ENCODE measurements at regions not wholly inside any gene's neighbourhood (a gene's known extent, or its start where the extent isn't known, plus 50 kb on each side); places are given as distances from the start of the nearest gene placed in this dataset.

DNA sequence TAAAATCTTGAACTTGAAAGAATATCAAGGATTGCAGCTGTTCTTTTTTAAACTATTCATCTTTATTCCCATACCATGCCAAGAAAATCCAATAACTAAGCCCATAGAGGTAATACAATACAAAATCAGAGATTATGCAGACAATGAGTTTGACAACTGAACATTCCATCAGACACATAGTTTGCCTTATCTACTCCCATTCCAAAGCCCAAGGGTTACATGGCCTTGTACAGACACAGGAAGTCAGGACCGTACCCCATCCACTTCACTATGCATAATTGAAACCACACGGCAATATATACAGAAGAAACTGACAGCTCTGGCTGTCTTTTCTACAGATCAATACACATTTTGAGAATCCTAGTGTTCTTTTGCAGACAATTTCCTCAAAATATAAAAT is 181.3 kb downstream of the TMX3 start:
- TF ChIP-seq, protein P1, sequence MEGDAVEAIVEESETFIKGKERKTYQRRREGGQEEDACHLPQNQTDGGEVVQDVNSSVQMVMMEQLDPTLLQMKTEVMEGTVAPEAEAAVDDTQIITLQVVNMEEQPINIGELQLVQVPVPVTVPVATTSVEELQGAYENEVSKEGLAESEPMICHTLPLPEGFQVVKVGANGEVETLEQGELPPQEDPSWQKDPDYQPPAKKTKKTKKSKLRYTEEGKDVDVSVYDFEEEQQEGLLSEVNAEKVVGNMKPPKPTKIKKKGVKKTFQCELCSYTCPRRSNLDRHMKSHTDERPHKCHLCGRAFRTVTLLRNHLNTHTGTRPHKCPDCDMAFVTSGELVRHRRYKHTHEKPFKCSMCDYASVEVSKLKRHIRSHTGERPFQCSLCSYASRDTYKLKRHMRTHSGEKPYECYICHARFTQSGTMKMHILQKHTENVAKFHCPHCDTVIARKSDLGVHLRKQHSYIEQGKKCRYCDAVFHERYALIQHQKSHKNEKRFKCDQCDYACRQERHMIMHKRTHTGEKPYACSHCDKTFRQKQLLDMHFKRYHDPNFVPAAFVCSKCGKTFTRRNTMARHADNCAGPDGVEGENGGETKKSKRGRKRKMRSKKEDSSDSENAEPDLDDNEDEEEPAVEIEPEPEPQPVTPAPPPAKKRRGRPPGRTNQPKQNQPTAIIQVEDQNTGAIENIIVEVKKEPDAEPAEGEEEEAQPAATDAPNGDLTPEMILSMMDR (IDR thresholded peaks at IDR 0.05): no peak
- Mint-ChIP-seq H3K36me3 (ENCODE audit: low read depth) (no peaks in the 10 kb centered on the region), H3K4me3 (no peak overlapping the region), H3K9me3 (no peaks in the 10 kb centered on the region), H3K27me3 (ENCODE audit: insufficient read depth) (no peaks in the 10 kb centered on the region), H3K4me1 (ENCODE audit: low read depth) (peaks cover 9% of the 10 kb centered on the region), H3K27ac (no peak overlapping the region)
- DNase-seq: no peak

GRCh38 chr18:68532328-68532885 is 182.5 kb downstream of the TMX3 start:
- no peak for DNase-seq
- no peak overlapping the region for H3K4me3 Mint-ChIP-seq
- H3K9me3 Mint-ChIP-seq: no peaks in the 10 kb centered on the region
- no peaks in the 10 kb centered on the region for H3K36me3 Mint-ChIP-seq (ENCODE audit: low read depth)
- no peaks in the 10 kb centered on the region for H3K27me3 Mint-ChIP-seq (ENCODE audit: insufficient read depth)
- peaks cover 9% of the 10 kb centered on the region for H3K4me1 Mint-ChIP-seq (ENCODE audit: low read depth)
- no peak overlapping the region for H3K27ac Mint-ChIP-seq
- TF ChIP-seq, protein P1 (IDR thresholded peaks at IDR 0.05): no peak

DNA sequence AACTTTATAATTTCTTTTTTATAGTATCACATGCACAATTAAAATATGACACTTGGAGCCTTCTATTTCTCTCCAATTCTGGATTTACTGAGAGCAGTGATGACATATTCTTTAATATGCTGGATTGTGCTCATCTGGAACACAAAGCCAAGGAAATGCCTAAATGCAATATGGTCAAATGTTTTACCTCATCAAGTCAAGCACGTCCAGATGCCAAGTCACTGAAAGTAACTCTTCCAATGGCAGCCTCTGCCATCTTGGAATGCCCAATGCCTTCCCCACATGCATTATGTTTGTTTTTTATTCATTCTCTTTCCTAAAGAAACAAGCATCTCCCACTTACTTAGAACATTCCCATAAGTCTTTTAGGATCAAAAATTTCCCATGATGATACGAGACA is 189.8 kb downstream of the TMX3 start:
- DNase-seq: no peak
- Mint-ChIP-seq H3K4me1 (ENCODE audit: low read depth) (peaks cover 14% of the 10 kb centered on the region), H3K27me3 (ENCODE audit: insufficient read depth) (no peaks in the 10 kb centered on the region), H3K36me3 (ENCODE audit: low read depth) (peaks cover 5% of the 10 kb centered on the region; the same call in 1 of the 2 replicates), H3K27ac (no peak overlapping the region), H3K4me3 (no peak overlapping the region), H3K9me3 (no peaks in the 10 kb centered on the region)
- TF ChIP-seq, protein P1 (IDR thresholded peaks at IDR 0.05): no peak

DNA sequence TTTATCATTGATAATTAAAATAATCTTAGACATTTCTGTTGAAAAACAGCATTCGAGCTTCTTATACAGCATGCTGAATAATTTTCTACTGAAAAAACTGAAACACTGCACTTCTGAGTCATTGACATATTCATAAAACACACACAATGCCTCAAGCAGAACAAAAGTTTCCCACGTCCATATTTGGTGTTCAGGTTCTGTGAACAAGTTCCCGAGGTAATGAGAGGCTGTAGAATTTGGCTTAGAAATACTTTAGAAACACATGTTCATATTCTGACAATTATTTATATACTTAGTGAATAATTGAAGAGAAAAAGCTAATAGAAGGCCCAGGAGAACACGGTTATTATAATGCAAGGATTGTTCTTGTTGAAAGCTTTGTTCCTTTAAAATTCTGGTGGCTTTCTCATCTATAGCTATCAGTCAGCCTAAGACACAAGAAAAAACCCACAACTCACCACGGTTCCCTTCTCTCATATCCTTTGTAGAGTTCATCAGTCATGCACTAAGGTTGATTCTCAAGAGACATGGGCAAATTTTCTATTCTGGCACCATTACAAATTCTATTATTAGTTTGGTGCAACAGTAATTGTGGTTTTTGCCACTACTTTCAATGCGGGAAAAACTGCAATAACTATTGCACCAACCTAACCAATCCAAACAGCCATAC is 194.4 kb downstream of the TMX3 start:
- Mint-ChIP-seq H3K4me1 (ENCODE audit: low read depth) (peaks cover 38% of the 10 kb centered on the region), H3K9me3 (no peaks in the 10 kb centered on the region), H3K36me3 (ENCODE audit: low read depth) (peaks cover 5% of the 10 kb centered on the region; the same call in 1 of the 2 replicates), H3K27ac (peak overlapping the region; percentile 69), H3K27me3 (ENCODE audit: insufficient read depth) (no peaks in the 10 kb centered on the region), H3K4me3 (no peak overlapping the region)
- peak; percentile 59 for DNase-seq
- TF ChIP-seq, protein P1 (IDR thresholded peaks at IDR 0.05): no peak

DNA sequence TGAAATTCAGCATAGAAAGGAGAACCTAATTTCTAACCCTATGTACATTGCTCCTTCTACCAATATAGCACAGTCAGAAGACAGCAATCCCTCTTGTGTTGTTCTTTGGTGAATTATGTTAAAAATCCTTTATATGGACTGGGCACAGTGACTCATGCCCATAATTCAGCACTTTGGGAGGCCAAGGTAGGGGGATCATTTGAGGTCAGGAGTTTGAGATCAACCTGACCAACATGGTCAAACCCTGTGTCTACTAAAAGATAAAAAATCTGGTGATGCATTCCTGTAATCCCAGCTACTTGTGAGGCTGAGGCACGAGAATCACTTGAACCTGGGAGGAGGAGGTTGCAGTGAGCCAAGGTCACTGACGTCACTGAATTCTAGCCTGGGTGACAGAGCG is 195.6 kb downstream of the TMX3 start:
- H3K9me3 Mint-ChIP-seq: no peaks in the 10 kb centered on the region
- no peak for DNase-seq

More for the DNA sequence above, 195.6 kb downstream of the TMX3 start:
- Mint-ChIP-seq H3K4me3 (no peak overlapping the region), H3K27me3 (ENCODE audit: insufficient read depth) (no peaks in the 10 kb centered on the region), H3K27ac (peak overlapping the region; percentile 36; the same call in 1 of the 2 replicates), H3K4me1 (ENCODE audit: low read depth) (peaks cover 41% of the 10 kb centered on the region), H3K36me3 (ENCODE audit: low read depth) (peaks cover 5% of the 10 kb centered on the region; the same call in 1 of the 2 replicates)
- TF ChIP-seq, protein P1 (IDR thresholded peaks at IDR 0.05): no peak

Data from HFFc6 (cell line).